K562 (cell line): ENCODE measurements at regions not wholly inside any gene's neighbourhood (a gene's known extent, or its start where the extent isn't known, plus 50 kb on each side); places are given as distances from the start of the nearest gene placed in this dataset.

ENCODE experiments used
- ATAC-seq: fragments of 200-7000 bp; cut with Tn5 transposase; 3 replicates; pipeline ENCODE4 v1.9.1; 2020; ENCODE audit warnings: moderate library complexity
- BruUV-seq: library from RNA; stranded (reverse); fragments of 400-500 nt; replicated peaks from 2 replicates; lab custom pipeline; 2021; lab: Mats Ljungman, UMichigan
- CTCF ChIA-PET: fragments of 300-600 bp; formaldehyde crosslinking; extraction: SDS; loops from one replicate; lab custom pipeline; 2021; ENCODE audit warnings: low intra/inter-chr PET ratio; lab: Yijun Ruan, JAX
- POLR2A ChIA-PET: fragments of 300-600, 350-650 bp; sonication (Branson Sonifier 250); formaldehyde crosslinking; extraction: SDS; loops from one replicate; lab custom pipeline; 2021; ENCODE audit warnings: antibody characterized with exemption, inconsistent platforms; lab: Yijun Ruan, JAX
- DNase-seq, 4 experiments: peaks; one replicate each; pipeline versions ENCODE4 v3.0.0 to v3.0.0-alpha.2; 2011 to 2018; ENCODE audit warnings: low spot score in 3 of 4, mixed read lengths in 3 of 4; ENCODE audit errors: extremely low read depth in 1 of 4
- FAIRE-seq: peaks from 2 replicates; lab custom pipeline; 2011; peaks lifted over from hg19 to GRCh38; lab: Jason Lieb, UNC
- H2AFZ ChIP-seq: 2 replicates; pipeline ENCODE4 v1.6.0; 2011; ENCODE audit warnings: low read depth, low read length, control low read depth, inconsistent platforms
- H3K27ac ChIP-seq: fragments of 200-600 bp; 3 replicates; pipeline ENCODE4 v1.8.0; 2011; ENCODE audit warnings: low read depth, mild to moderate bottlenecking, control low read depth, inconsistent platforms, low read length, moderate library complexity, mixed read lengths; ENCODE audit errors: extremely low read depth
- H3K27me3 ChIP-seq, 2 experiments: fragments of 300-600 bp in 1 of 2; 2 replicates in 1 of 2; 3 replicates in 1 of 2; pipeline versions ENCODE4 v1.6.0 to v1.8.0; 2011; ENCODE audit warnings: inconsistent platforms in 2 of 2, low read length in 2 of 2, mild to moderate bottlenecking in 1 of 2, mixed read lengths in 1 of 2, moderate library complexity in 1 of 2; ENCODE audit not compliant: control insufficient read depth in 2 of 2, insufficient read depth in 2 of 2
- H3K36me3 ChIP-seq: fragments of 300-600 bp; 3 replicates; pipeline ENCODE4 v1.8.0; 2011; ENCODE audit warnings: mild to moderate bottlenecking, low read length, inconsistent platforms; ENCODE audit not compliant: control insufficient read depth, insufficient read depth
- H3K4me1 ChIP-seq, 2 experiments: fragments of 200-600 bp in 1 of 2; replicated peaks in 1 of 2; 2 replicates in 1 of 2; 3 replicates in 1 of 2; pipeline versions ENCODE4 v1.5.1 to v1.8.0; 2011; ENCODE audit warnings: inconsistent platforms in 2 of 2, low read length in 2 of 2, mild to moderate bottlenecking in 1 of 2, mixed read lengths in 1 of 2, moderate library complexity in 1 of 2; ENCODE audit not compliant: control insufficient read depth in 2 of 2, insufficient read depth in 2 of 2
- H3K4me2 ChIP-seq: 2 replicates; pipeline ENCODE4 v1.6.1; 2011; ENCODE audit warnings: low read length, control low read depth, inconsistent platforms, mixed read lengths; ENCODE audit not compliant: insufficient read depth
- H3K4me3 ChIP-seq: fragments of 200-600 bp; sonication (generic), shearing (Covaris generic); 2 replicates; pipeline ENCODE4 v1.5.1; 2016; ENCODE audit warnings: control low read depth, inconsistent platforms
- H3K79me2 ChIP-seq: fragments of 200-600 bp; 3 replicates; pipeline ENCODE4 v1.8.0; 2011; ENCODE audit warnings: low read length, inconsistent platforms; ENCODE audit not compliant: control insufficient read depth, insufficient read depth
- H3K9ac ChIP-seq, 2 experiments: 2 replicates each; pipeline versions ENCODE4 v1.6.0 to v1.6.1; 2011; ENCODE audit warnings: low read depth in 2 of 2, low read length in 2 of 2, control low read depth in 1 of 2, inconsistent platforms in 1 of 2, mild to moderate bottlenecking in 1 of 2, mixed read lengths in 1 of 2; ENCODE audit not compliant: insufficient read depth in 1 of 2
- H3K9me1 ChIP-seq: one replicate; pipeline ENCODE4 v1.6.0; 2011; ENCODE audit warnings: inconsistent platforms, mild to moderate bottlenecking, low read length, moderate library complexity; ENCODE audit not compliant: control insufficient read depth, insufficient read depth
- H3K9me3 ChIP-seq: replicated peaks from 2 replicates; pipeline ENCODE4 v1.5.1; 2011; ENCODE audit warnings: low read depth, low read length, inconsistent platforms; ENCODE audit not compliant: control insufficient read depth, insufficient read depth
- H4K20me1 ChIP-seq: replicated peaks from 2 replicates; pipeline ENCODE4 v1.6.1; 2011; ENCODE audit warnings: low read length, inconsistent platforms, mixed read lengths; ENCODE audit not compliant: control insufficient read depth, insufficient read depth
- BRF2 ChIP-seq: IDR thresholded peaks from 3 replicates; pipeline ENCODE4 v1.6.1; 2011; ENCODE audit warnings: borderline replicate concordance, mild to moderate bottlenecking; ENCODE audit not compliant: insufficient read length, insufficient read depth
- CTCF ChIP-seq, 3 experiments: IDR thresholded peaks in 2 of 3; conservative IDR thresholded peaks in 1 of 3; 2 replicates each; pipeline ENCODE4 v1.5.1; 2011 to 2012; ENCODE audit warnings: low read length in 3 of 3, mild to moderate bottlenecking in 3 of 3, control low read depth in 2 of 3, improper control_type of control experiment in 1 of 3, inconsistent platforms in 1 of 3, low read depth in 1 of 3, mixed read lengths in 1 of 3, moderate library complexity in 1 of 3; ENCODE audit not compliant: insufficient read depth in 2 of 3
- GMEB1 ChIP-seq: fragments of 250-450 bp; sonication (Bioruptor Pico); IDR thresholded peaks from 2 replicates; pipeline ENCODE4 v1.4.0; 2020; ENCODE audit warnings: mild to moderate bottlenecking
- NFXL1 ChIP-seq: fragments of 450-650 bp; formaldehyde crosslinking; IDR thresholded peaks from 2 replicates; pipeline ENCODE4 v1.4.0; 2021; ENCODE audit warnings: mild to moderate bottlenecking
- NR2C2 ChIP-seq, 2 experiments: fragments of 200-800 bp in 1 of 2; sonication (Bioruptor generic) in 1 of 2; sonication (generic) in 1 of 2; formaldehyde crosslinking in 1 of 2; IDR thresholded peaks; 2 replicates each; pipeline versions ENCODE4 v1.6.1 to v1.8.0; 2016 to 2022; ENCODE audit warnings: mild to moderate bottlenecking in 1 of 2, missing compliant biosample characterization in 1 of 2, missing genetic modification characterization in 1 of 2, missing genetic modification reagents in 1 of 2
- SMARCE1 ChIP-seq: fragments of 450-650 bp; IDR thresholded peaks from 2 replicates; pipeline ENCODE4 v1.7.1; 2016; ENCODE audit warnings: mild to moderate bottlenecking
- WGBS: fragments of 100-300 bp; shearing (Covaris generic); methylation state at CpG from one replicate; pipeline ENCODE4 v1.1.6; 2016; ENCODE audit warnings: low coverage, mixed read lengths; ENCODE audit not compliant: insufficient coverage; ENCODE audit errors: missing lambda C conversion rate; 5-methylcytosine and 5-hydroxymethylcytosine counted together
- in situ Hi-C: fragments of 300-500 bp; cut with MboI; formaldehyde crosslinking; loops from 4 replicates; pipeline ENCODE4 v1.15.0; 2018; ENCODE audit warnings: inconsistent platforms, mixed read lengths
- intact Hi-C: fragments of 100-400 bp; cut with micrococcal nuclease; formaldehyde crosslinking; loops from 2 replicates; pipeline ENCODE4 v1.14.2; 2022

GRCh38 chr13:73370066-73370465 is 311.3 kb downstream of the KLF5 start:
- no peaks in the 10 kb centered on the region for H3K36me3 ChIP-seq
- no peak for FAIRE-seq
- H3K27me3 ChIP-seq: no peaks in the 10 kb centered on the region
- in situ Hi-C loops (no loop called here), intact Hi-C loops (no loop called here)
- CTCF ChIA-PET: no interaction called here
- no peak overlapping the region for H3K27ac ChIP-seq
- no peaks in the 10 kb centered on the region for H4K20me1 ChIP-seq
- no peak overlapping the region for H2AFZ ChIP-seq
- ATAC-seq: no peak
- no peaks in the 10 kb centered on the region for H3K79me2 ChIP-seq
- no peaks in the 10 kb centered on the region for H3K9me1 ChIP-seq
- H3K9ac ChIP-seq: no peak overlapping the region
- POLR2A ChIA-PET: no interaction called here
- TF ChIP-seq SMARCE1: no peak
- no peak for TF ChIP-seq BRF2
- TF ChIP-seq GMEB1: no peak
- no peak for TF ChIP-seq NR2C2 (CRISPR knock-in tag; IDR thresholded peaks at IDR 0.05)
- no peak for TF ChIP-seq NR2C2 (tag; IDR thresholded peaks at IDR 0.05)
- TF ChIP-seq NFXL1 (CRISPR knock-in tag): no peak
- TF ChIP-seq CTCF (IDR thresholded peaks at IDR 0.05 in 2 of 3, conservative IDR thresholded peaks at IDR 0.05 in 1 of 3; ENCODE audit: insufficient read depth in 2 of 3, low read depth in 1 of 3, low read length in 3 of 3): no peak
- WGBS: 0% methylated on average over 3 of the region's 3 CpGs
- no peak overlapping the region for H3K4me2 ChIP-seq
- DNase-seq: no peak
- no peaks in the 10 kb centered on the region for H3K9me3 ChIP-seq
- H3K4me3 ChIP-seq: no peak overlapping the region
- BruUV-seq: no TSS peak
- H3K4me1 ChIP-seq: no peaks in the 10 kb centered on the region
